DND-41 (cell line): ENCODE measurements at regions not wholly inside any gene's neighbourhood (a gene's known extent, or its start where the extent isn't known, plus 50 kb on each side); places are given as distances from the start of the nearest gene placed in this dataset.

Experiments used
- ATAC-seq: fragments of 200-7000 bp; cut with Tn5 transposase; 3 replicates; pipeline ENCODE4 v1.9.1; 2021; ENCODE audit warnings: low read depth; ENCODE audit not compliant: insufficient read depth
- DNase-seq: peaks from one replicate; pipeline ENCODE4 v3.0.0-alpha.2; 2020
- H2AFZ ChIP-seq: 2 replicates; pipeline ENCODE4 v1.6.0; 2012; ENCODE audit warnings: low read depth, low read length
- H3K27ac ChIP-seq: 2 replicates; pipeline ENCODE4 v1.5.1; 2012; ENCODE audit warnings: low read length, inconsistent platforms
- H3K27me3 ChIP-seq: fragments of 200-600 bp; sonication (generic); 2 replicates; pipeline ENCODE4 v1.6.0; 2012; ENCODE audit warnings: low read length, mild to moderate bottlenecking, inconsistent platforms; ENCODE audit not compliant: insufficient read depth, poor library complexity
- H3K36me3 ChIP-seq: 2 replicates; pipeline ENCODE4 v1.5.1; 2012; ENCODE audit warnings: low read length, inconsistent platforms; ENCODE audit not compliant: insufficient read depth
- H3K4me1 ChIP-seq: 2 replicates; pipeline ENCODE4 v1.5.1; 2012; ENCODE audit warnings: mild to moderate bottlenecking, low read length; ENCODE audit not compliant: insufficient read depth
- H3K4me2 ChIP-seq: 2 replicates; pipeline ENCODE4 v1.6.0; 2012; ENCODE audit warnings: mild to moderate bottlenecking, moderate library complexity, low read length, inconsistent platforms; ENCODE audit not compliant: insufficient read depth
- H3K4me3 ChIP-seq, 2 experiments: fragments of 200-600 bp in 1 of 2; shearing (Covaris generic) in 1 of 2; 2 replicates each; pipeline ENCODE4 v1.5.1; 2012 to 2016; ENCODE audit warnings: inconsistent platforms in 2 of 2, low read length in 2 of 2, mild to moderate bottlenecking in 2 of 2, low read depth in 1 of 2, moderate library complexity in 1 of 2
- H3K79me2 ChIP-seq: 2 replicates; pipeline ENCODE4 v1.6.0; 2012; ENCODE audit warnings: low read length, inconsistent platforms; ENCODE audit not compliant: insufficient read depth
- H3K9ac ChIP-seq: 2 replicates; pipeline ENCODE4 v1.6.0; 2012; ENCODE audit warnings: low read depth, mild to moderate bottlenecking, inconsistent platforms, low read length, moderate library complexity
- H3K9me3 ChIP-seq: 2 replicates; pipeline ENCODE4 v1.5.1; 2012; ENCODE audit warnings: low read length, moderate library complexity, mild to moderate bottlenecking, inconsistent platforms; ENCODE audit not compliant: insufficient read depth, severe bottlenecking
- H4K20me1 ChIP-seq: 2 replicates; pipeline ENCODE4 v1.6.0; 2012; ENCODE audit warnings: low read length; ENCODE audit not compliant: insufficient read depth
- EZH2 ChIP-seq: IDR thresholded peaks from 3 replicates; pipeline ENCODE4 v1.6.1; 2012; ENCODE audit warnings: borderline replicate concordance, low read depth, mild to moderate bottlenecking, moderate library complexity, low read length, inconsistent platforms; ENCODE audit not compliant: severe bottlenecking
- TF ChIP-seq, protein P1 (sequence below): IDR thresholded peaks from 2 replicates; pipeline ENCODE4 v1.5.1; 2012; ENCODE audit warnings: borderline replicate concordance, low read length, moderate library complexity, mild to moderate bottlenecking; ENCODE audit not compliant: poor library complexity, severe bottlenecking; ENCODE audit errors: extremely low read depth

- H3K27ac ChIP-seq = no peak overlapping the region
- H4K20me1 ChIP-seq = no peaks in the 10 kb centered on the region
- no peaks in the 10 kb centered on the region for H3K27me3 ChIP-seq
- no peak overlapping the region for H2AFZ ChIP-seq
- no peak overlapping the region for H3K9ac ChIP-seq
- ATAC-seq (no peak), DNase-seq (no peak)
- H3K4me3 ChIP-seq = no peak overlapping the region
- H3K4me2 ChIP-seq = no peak overlapping the region
- no peaks in the 10 kb centered on the region for H3K9me3 ChIP-seq
- TF ChIP-seq, protein P1, sequence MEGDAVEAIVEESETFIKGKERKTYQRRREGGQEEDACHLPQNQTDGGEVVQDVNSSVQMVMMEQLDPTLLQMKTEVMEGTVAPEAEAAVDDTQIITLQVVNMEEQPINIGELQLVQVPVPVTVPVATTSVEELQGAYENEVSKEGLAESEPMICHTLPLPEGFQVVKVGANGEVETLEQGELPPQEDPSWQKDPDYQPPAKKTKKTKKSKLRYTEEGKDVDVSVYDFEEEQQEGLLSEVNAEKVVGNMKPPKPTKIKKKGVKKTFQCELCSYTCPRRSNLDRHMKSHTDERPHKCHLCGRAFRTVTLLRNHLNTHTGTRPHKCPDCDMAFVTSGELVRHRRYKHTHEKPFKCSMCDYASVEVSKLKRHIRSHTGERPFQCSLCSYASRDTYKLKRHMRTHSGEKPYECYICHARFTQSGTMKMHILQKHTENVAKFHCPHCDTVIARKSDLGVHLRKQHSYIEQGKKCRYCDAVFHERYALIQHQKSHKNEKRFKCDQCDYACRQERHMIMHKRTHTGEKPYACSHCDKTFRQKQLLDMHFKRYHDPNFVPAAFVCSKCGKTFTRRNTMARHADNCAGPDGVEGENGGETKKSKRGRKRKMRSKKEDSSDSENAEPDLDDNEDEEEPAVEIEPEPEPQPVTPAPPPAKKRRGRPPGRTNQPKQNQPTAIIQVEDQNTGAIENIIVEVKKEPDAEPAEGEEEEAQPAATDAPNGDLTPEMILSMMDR = no peak
- no peak for TF ChIP-seq EZH2
- no peaks in the 10 kb centered on the region for H3K4me1 ChIP-seq
- no peaks in the 10 kb centered on the region for H3K79me2 ChIP-seq
- no peaks in the 10 kb centered on the region for H3K36me3 ChIP-seq
Measured at GRCh38 chr16:54517181-54517580, 230.6 kb upstream of the IRX3 start.

DNA sequence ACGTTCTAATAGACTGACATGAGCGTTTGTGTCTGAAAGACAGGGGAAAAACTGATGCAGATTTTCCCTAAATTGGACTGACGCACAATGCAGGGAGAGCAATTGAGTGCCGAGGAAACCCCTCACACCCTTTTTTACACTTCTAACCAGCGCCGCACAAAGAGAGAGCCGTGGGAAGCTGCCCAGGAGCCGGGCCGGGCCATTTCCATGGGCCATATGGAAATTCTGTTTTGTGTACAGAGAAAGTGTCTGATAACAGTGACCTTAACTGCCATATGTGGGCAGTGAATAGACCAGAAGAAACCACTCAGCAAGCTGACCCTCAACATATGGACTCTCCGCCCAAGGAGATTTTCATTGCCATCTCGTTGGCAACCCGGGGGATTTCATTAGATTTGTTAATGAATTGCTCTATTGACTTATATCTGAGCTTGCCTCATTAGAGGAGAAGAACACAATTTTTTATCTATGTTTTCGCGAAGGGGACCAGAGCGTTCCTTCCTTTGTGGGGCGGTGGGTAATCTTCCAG lies 225.9 kb upstream of the IRX3 start:
- Histone ChIP-seq H3K4me2 (no peak overlapping the region), H3K79me2 (no peaks in the 10 kb centered on the region), H3K9me3 (no peaks in the 10 kb centered on the region), H4K20me1 (no peaks in the 10 kb centered on the region), H3K4me3 (no peak overlapping the region), H3K9ac (no peak overlapping the region), H3K27ac (no peak overlapping the region), H2AFZ (no peak overlapping the region), H3K4me1 (no peaks in the 10 kb centered on the region), H3K36me3 (no peaks in the 10 kb centered on the region), H3K27me3 (no peaks in the 10 kb centered on the region)
- ATAC-seq (no peak), DNase-seq (no peak)
- TF ChIP-seq EZH2 = no peak
- TF ChIP-seq, protein P1 = no peak

GRCh38 chr16:54511222-54511731 lies 224.7 kb upstream of the IRX3 start:
- Histone ChIP-seq H3K27ac (no peak overlapping the region), H3K79me2 (no peaks in the 10 kb centered on the region), H3K9me3 (no peaks in the 10 kb centered on the region), H3K4me1 (no peaks in the 10 kb centered on the region), H2AFZ (no peak overlapping the region), H3K4me3 (no peak overlapping the region), H3K4me2 (no peak overlapping the region), H3K27me3 (no peaks in the 10 kb centered on the region), H3K36me3 (no peaks in the 10 kb centered on the region), H3K9ac (no peak overlapping the region), H4K20me1 (no peaks in the 10 kb centered on the region)
- ATAC-seq (peak; percentile 83), DNase-seq (peak; percentile 37)
- TF ChIP-seq, protein P1 = no peak
- no peak for TF ChIP-seq EZH2
